Transverse colon (tissue), 4 donors: ENCODE measurements at regions not wholly inside any gene's neighbourhood (a gene's known extent, or its start where the extent isn't known, plus 50 kb on each side); places are given as distances from the start of the nearest gene placed in this dataset.

Experiments
- DNase-seq: peaks from one replicate; pipeline ENCODE4 v3.0.0-alpha.2; 2019
- H3K27ac ChIP-seq, 4 donors: fragments of 200-600 bp; sonication (generic); 2 replicates each; pipeline ENCODE4 v1.5.1; 2016 to 2018; ENCODE audit warnings: inconsistent platforms in 4 of 4
- H3K27me3 ChIP-seq: fragments of 200-600 bp; sonication (generic); 2 replicates; pipeline ENCODE4 v1.5.1; 2017; ENCODE audit warnings: inconsistent platforms
- H3K36me3 ChIP-seq, 4 donors: fragments of 200-600 bp; sonication (generic); 2 replicates each; pipeline ENCODE4 v1.5.1; 2017 to 2019; ENCODE audit warnings: inconsistent platforms in 4 of 4
- H3K4me1 ChIP-seq, 4 donors: fragments of 200-600 bp; sonication (generic); 2 replicates each; pipeline ENCODE4 v1.5.1; 2017 to 2020; ENCODE audit warnings: inconsistent platforms in 4 of 4
- H3K4me3 ChIP-seq, 4 donors: fragments of 200-600 bp; sonication (generic); 1 replicate in 1 of 4; 2 replicates in 3 of 4; pipeline versions ENCODE4 v1.5.1 to v1.6.1; 2017 to 2019; ENCODE audit warnings: inconsistent platforms in 4 of 4
- H3K9me3 ChIP-seq, 2 donors: fragments of 200-600 bp; sonication (generic); 2 replicates each; pipeline ENCODE4 v1.5.1; 2017 to 2019; ENCODE audit warnings: inconsistent platforms in 2 of 2
- CTCF ChIP-seq, 5 experiments: fragments of 200-600 bp in 3 of 5; fragments of 450-650 bp in 2 of 5; sonication (generic) in 3 of 5; IDR thresholded peaks; 1 replicate in 2 of 5; 2 replicates in 3 of 5; pipeline ENCODE4 v1.5.1; 2016 to 2017; ENCODE audit warnings: antibody characterized with exemption in 5 of 5, inconsistent platforms in 3 of 5, mild to moderate bottlenecking in 2 of 5, moderate library complexity in 1 of 5
- EP300 ChIP-seq: sonication (generic); formaldehyde crosslinking; IDR thresholded peaks from one replicate; pipeline ENCODE4 v1.6.1; 2017; ENCODE audit warnings: antibody characterized with exemption, low read depth
- POLR2A ChIP-seq: fragments of 450-650 bp; IDR thresholded peaks from one replicate; pipeline ENCODE4 v1.6.1; 2016; ENCODE audit warnings: antibody characterized with exemption, mild to moderate bottlenecking, moderate library complexity
- POLR2AphosphoS5 ChIP-seq, 3 donors: sonication (generic); formaldehyde crosslinking; IDR thresholded peaks; one replicate each; pipeline ENCODE4 v1.6.1; 2016; ENCODE audit warnings: antibody characterized with exemption in 3 of 3
- WGBS, 2 donors: methylation state at CpG; one replicate each; pipeline ENCODE4 v1.1.5; 2018; ENCODE audit warnings: low coverage in 1 of 2; 5-methylcytosine and 5-hydroxymethylcytosine counted together
- in situ Hi-C, 4 donors: fragments of 200-750 bp; cut with MboI; loops; one replicate each; pipeline versions ENCODE4 v1.15.0 to v1.15.1; 2017; ENCODE audit warnings: low sequenced_read_pairs in 3 of 4, low pct_ligation_motif_present in 1 of 4, low pct_unique_long_range_greater_than_20kb in 1 of 4
- intact Hi-C: fragments of 100-400 bp; cut with DNase I; formaldehyde crosslinking; loops from one replicate; pipeline ENCODE4 v1.15.1; 2023; ENCODE audit warnings: low total_unique reads

- Histone ChIP-seq H3K27me3 (no peaks in the 10 kb centered on the region), H3K4me1 (no peaks in the 10 kb centered on the region), H3K27ac (no peak overlapping the region), H3K36me3 (no peaks in the 10 kb centered on the region), H3K4me3 (no peak overlapping the region), H3K9me3 (no peaks in the 10 kb centered on the region)
- no peak for TF ChIP-seq CTCF (IDR thresholded peaks at IDR 0.05)
- no peak for TF ChIP-seq POLR2AphosphoS5 (IDR thresholded peaks at IDR 0.05)
- no peak for TF ChIP-seq POLR2A
- TF ChIP-seq EP300: no peak
- WGBS, 2 donors: 74 to 100% methylated on average over 1 to 7 of the region's 7 CpGs
- intact Hi-C loops: loop anchor here (5.0 kb wide), 1 partner anchor 681 kb away; no protein-coding TSS in a partner anchor
- DNase-seq: no peak
- in situ Hi-C loops: no loop called here
These were observed 239.2 kb downstream of the ADGRD1 start for GRCh38 chr12:131192951-131193350.

- 76% methylated on average over 5 of the region's 5 CpGs; no CpG with 5 or more reads in 1 of the 2 donors for WGBS, 2 donors
- DNase-seq: no peak
- TF ChIP-seq EP300 (no peak), POLR2AphosphoS5 (IDR thresholded peaks at IDR 0.05) (no peak), CTCF (IDR thresholded peaks at IDR 0.05) (no peak), POLR2A (no peak)
- no peaks in the 10 kb centered on the region for H3K36me3 ChIP-seq
- in situ Hi-C loops: no loop called here
- no peaks in the 10 kb centered on the region for H3K9me3 ChIP-seq
- intact Hi-C loops: loop anchor here (5.0 kb wide), 1 partner anchor 682 kb away; no protein-coding TSS in a partner anchor
- no peaks in the 10 kb centered on the region for H3K27me3 ChIP-seq
- H3K27ac ChIP-seq: no peak overlapping the region
- H3K4me3 ChIP-seq: no peak overlapping the region
- no peaks in the 10 kb centered on the region for H3K4me1 ChIP-seq
These were observed 240.5 kb downstream of the ADGRD1 start for GRCh38 chr12:131194166-131194565.

GRCh38 chr12:131195796-131196195, 242.1 kb downstream of the ADGRD1 start:
- no peaks in the 10 kb centered on the region for H3K4me1 ChIP-seq
- H3K27ac ChIP-seq: no peak overlapping the region
- no peak overlapping the region for H3K4me3 ChIP-seq
- intact Hi-C loops: no loop called here
- no peak for TF ChIP-seq POLR2A
- TF ChIP-seq EP300: no peak
- TF ChIP-seq CTCF (IDR thresholded peaks at IDR 0.05): no peak
- H3K27me3 ChIP-seq: no peaks in the 10 kb centered on the region
- no peaks in the 10 kb centered on the region for H3K9me3 ChIP-seq
- no peaks in the 10 kb centered on the region for H3K36me3 ChIP-seq
- DNase-seq: no peak
- in situ Hi-C loops: no loop called here
- WGBS, 2 donors: 86% methylated on average over 9 of the region's 9 CpGs; no CpG with 5 or more reads in 1 of the 2 donors

DNA sequence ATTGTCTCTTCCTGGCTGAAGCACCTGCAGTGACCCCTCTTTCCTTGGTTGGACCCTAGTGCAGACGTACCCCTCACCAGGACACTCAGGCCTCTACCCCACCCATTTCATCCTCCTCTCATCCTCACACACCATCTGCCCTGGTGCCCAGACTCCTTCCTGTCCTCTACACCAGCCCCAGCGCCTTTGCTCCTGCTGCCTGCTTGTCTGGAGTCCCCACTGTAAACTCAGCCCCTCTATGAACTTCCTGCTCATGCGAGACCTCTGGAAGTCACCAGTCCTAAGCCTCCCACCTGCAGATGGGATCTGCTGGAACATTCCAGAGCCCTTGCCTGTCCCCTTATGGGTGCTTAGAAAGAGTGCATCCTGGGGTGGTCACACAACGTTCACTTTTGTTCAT, 242.5 kb downstream of the ADGRD1 start:
- Histone ChIP-seq H3K4me3 (no peak overlapping the region), H3K4me1 (no peaks in the 10 kb centered on the region), H3K9me3 (no peaks in the 10 kb centered on the region), H3K27me3 (no peaks in the 10 kb centered on the region), H3K36me3 (no peaks in the 10 kb centered on the region), H3K27ac (no peak overlapping the region)
- 71 to 81% methylated on average over 4 of the region's 4 CpGs for WGBS, 2 donors
- intact Hi-C loops (no loop called here), in situ Hi-C loops (no loop called here)
- TF ChIP-seq POLR2A (no peak), EP300 (no peak)
- DNase-seq: no peak

DNA sequence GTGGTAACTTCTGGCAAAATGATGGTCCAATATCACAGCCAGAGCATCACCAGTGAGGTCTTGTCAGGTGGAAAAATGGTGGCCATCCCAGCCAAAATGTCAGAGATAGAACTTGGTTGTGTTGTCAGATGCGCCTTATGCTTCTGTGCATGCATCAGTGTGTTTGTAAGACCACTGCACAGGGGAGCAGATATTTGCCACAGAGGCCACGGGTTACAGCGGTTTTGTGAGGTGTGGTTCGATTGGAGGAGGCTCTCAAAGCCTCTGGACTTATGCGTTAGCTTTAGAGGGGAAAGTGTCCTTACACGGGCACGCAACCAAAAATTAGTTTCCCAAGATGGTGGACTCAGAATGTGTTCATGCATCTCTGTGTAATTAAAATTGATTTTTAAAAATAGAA, 243.8 kb downstream of the ADGRD1 start:
- intact Hi-C loops: no loop called here
- in situ Hi-C loops: no loop called here
- Histone ChIP-seq H3K27me3 (no peaks in the 10 kb centered on the region), H3K4me1 (no peaks in the 10 kb centered on the region), H3K9me3 (no peaks in the 10 kb centered on the region), H3K36me3 (no peaks in the 10 kb centered on the region), H3K27ac (no peak overlapping the region), H3K4me3 (no peak overlapping the region)
- no peak for DNase-seq
- TF ChIP-seq POLR2A (no peak), EP300 (no peak), POLR2AphosphoS5 (IDR thresholded peaks at IDR 0.05) (no peak), CTCF (IDR thresholded peaks at IDR 0.05) (no peak)
- WGBS, 2 donors: 85 to 100% methylated on average over 2 to 7 of the region's 7 CpGs
